ENCODE measurements at regions not wholly inside any gene's neighbourhood (a gene's known extent, or its start where the extent isn't known, plus 50 kb on each side); places are given as distances from the start of the nearest gene placed in this dataset.

DNA sequence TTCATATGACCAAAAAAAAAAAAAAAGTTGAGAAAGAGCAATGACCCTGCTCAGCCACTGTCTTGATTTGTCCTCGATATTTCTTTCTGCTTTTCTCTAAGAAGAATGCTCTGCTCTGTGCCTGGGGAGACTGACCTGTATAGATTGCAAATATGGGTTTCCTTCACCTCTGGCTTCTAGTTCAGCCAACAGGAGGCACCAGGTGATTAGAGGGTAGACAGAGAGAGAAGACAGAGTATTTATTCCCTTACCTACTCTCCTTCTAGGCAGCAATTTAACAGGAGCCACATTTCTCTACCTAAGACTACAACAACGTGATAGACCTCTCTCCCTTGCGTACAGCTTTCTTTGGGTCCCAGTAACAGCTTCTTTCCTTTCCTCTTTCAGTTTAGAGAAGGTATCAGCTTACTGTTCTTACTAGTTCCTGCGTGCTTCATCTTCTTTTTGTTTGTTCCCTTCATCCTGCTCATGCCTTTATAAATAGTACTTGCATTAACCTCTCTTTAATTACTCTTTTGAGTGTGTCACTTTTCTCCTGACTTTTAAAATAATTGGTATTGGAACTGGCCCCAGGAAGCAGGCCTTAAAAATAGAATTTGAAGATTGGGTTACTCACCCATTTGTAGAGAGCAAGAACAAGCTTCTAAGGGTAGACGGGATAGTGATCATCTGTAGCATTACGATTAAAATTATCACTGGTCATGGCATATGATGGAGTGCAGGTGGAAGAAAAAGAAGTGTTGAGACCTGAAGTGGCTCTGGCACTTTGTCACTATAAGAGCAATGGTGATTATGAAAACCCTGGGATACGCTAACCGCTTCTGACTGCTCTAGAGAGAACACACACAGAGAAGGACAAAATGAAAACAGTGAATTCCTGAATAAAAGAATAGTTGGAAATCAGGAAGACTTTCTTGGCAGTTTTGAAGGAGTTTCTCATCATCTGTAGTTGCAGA is 161.2 kb upstream of the FSTL4 start:
- DNase-seq = no peak

DNA sequence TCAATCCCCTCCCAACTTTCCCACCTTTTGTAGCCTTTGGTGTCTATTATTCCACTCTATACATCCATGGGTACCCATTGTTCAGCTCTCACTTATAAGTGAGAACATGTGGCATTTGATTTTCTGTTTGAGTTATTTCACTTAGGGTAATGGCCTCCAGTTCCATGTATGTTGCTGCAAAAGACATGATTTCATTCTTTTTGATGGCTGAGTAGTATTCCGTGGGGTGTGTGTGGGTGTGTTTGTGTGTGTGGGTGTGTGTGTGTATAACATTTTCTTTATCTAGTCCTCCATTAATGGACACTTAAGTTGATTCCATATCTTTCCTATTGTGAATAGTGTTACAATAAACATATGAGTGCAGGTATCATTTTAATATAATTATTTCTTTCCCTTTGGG is 157.5 kb upstream of the FSTL4 start:
- DNase-seq = no peak

DNA sequence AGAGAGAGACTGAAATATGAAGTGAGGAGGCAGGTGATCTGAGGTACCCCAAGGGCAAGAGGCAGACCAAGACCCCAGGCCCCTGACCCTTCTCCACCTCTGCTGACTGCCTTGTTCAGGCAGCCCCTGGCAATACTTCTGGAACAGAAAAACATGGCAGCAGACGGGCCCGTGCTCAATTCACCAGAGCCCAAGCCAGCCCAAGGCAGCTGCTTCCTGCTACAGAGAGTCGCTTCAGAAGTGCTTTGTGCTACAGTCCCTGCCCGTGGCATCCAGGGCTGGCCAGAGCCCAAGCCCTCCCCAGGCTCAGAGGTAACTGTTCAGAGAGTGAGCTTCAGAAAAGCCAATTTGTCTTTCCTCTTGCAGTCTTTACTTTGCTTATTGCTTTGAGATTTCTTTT is 151.4 kb upstream of the FSTL4 start:
- peak in 15 of 51 donors; percentile 7 to 30 (median 14) for DNase-seq

DNA sequence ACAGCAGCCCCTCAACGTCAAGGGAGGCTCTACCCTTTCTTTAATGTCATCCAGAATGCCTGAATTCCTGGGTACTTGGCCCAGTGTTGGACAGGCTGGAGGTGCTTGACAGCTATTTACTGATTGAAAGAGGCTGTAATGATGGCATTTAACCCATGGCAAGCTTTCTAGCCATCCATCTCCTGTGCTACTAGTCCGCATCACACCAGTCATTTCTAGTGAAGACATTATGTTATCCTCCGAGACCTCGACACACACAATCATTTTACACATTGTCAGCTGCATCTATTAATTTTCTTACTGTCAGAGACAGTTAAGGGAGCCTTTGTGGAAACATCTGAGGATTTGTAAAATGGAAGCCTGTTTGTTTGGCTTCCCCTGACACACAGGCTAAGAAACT is 149.3 kb upstream of the FSTL4 start:
- no peak for DNase-seq

DNA sequence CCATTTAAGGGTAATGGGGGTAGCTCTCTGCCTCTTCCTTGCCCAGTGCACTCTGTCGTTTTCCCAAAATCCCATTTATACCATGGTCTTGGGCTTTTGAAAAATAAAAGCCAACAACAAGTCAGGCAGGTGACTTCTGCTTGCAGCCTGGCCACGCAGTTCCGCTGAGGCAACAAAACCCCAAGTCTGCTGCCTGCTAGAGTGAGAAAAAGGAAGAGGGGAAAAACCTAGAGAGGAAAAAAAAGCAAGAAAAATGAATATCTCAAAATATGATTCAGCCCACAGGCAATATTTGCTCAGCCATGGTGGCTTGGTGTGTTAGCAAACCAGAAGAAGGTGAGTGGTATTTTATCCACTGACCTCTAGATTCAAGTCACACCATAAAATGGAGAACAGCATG is 148.2 kb upstream of the FSTL4 start:
- DNase-seq = no peak

DNA sequence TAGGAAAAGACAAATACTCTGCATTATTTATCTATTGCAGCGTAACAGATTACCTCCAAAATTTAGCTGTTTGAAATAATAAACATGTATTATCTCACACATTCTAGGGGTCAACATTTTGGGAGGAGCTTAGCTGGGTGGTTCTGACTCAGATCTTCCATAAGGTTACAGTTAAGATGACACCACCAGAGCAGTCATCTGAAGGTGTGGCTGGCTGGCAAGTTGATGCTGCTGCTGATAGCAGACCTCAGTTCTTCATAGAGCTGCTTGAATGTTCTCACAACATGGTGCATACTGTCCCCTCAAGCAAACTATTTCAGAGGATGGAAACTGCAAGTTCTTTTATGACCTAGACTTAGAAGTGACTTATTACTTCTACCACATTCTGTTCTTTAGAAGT is 146.3 kb upstream of the FSTL4 start:
- no peak for DNase-seq

DNA sequence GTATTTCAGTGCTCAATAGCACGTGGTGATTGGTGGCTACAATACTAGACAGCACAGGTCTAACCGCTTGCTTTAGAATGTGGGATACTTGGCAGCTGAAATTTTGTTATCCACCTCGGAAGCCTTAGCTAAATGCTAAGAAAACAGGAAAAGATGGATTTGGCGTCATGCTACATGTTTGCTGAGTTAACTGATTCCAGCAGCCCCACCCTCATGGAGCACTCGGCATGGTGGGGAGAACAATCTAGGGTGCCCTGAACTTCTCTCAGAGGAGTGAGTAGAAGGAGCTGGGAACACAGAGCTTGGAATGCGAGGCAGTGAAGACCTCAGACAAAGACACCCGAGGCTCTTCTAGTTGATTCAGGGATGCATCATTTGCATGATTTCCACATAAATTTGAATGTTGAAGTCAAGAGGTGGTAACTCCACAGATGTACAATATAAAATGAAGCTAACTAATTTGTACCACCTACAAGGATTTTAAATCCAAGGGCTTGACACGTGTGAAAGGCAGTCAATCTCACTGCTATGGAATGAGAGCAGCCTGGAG is 145.1 kb upstream of the FSTL4 start:
- no peak for DNase-seq

DNA sequence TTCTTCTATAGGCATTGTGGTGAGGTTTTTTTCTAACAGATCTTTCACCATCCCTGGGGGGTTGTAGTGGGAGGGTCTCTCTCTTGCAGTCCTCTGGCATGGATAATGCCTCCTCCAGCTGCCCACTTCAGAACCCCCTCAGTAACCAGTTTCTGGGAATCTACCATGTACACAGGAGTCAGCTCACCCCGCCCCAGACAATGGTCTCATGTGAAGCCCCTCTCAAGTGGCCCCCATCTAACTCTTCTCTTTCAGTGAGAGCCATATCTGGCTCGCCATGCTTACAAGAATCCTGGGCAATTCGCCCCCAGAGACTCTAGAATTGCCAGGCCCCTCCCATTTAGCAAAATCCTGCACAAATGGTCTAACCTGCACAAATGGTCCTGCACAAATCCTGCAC is 144.4 kb upstream of the FSTL4 start:
- no peak for DNase-seq

DNA sequence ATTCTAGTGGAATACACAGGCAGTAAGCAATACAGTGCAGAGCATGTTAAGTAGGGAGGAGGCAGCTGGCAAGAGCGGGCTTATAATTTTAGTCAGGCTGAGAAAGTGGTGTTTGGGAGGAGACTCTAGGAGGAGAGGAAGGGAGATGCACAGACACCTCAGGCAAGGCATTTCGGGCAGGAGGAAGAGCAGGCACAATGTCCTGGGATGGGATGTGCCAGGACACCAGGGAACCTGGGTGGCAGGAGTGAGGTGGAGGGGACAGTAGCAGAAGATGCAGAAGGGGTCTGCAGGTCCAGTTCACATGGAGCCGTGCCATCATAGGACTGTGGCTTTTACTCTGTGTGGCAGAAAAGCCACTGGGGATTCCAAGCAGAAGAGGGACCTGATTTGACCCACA is 143.7 kb upstream of the FSTL4 start:
- no peak for DNase-seq

DNA sequence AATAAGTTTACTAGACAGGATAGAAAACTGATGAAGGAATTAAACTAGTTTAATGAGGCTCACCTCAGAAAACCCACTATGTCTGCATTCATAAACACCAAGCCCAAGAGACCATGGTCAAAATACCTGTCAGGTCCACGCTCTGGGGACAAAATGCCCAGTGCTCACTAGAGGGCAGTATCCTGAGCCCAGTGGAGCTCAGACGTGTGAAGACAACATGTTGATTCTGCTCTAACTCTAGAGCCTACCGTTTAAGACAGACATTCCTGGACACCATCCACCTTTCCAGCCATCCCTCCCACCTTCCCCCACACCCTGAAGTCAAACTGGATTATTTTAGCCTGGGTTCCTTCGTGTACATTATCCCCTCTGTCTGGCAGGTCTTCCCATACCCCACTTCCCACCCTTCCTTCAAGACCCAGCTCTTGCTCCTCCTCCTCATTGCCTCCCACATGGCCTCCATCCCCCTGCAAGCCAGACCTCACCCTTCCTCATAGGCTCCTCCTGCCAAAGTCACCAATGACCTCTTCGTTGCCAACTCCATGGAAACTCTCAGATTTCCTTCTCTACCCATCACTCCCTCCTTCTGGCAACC is 142.3 kb upstream of the FSTL4 start:
- DNase-seq = peak in 4 of 51 donors; percentile 1 to 23 (median 4)

DNA sequence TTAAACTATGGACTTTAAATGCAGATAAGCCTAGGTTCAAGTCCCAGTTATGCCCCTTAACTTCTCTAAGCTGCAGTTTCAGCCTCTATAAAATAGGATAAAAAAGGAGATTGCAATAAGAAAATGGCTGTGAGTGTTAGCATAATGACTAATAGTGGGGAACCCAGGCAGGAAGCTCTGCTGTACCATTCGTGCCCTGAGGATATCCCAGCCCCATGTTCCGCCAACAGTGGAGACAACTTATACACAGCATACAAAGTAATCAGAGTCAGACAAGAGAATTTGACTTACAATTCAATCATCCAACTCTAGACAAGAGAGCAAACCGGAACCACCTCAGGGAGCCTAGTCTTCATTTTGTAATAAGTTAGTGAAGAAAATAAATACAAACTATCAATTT is 141.5 kb upstream of the FSTL4 start:
- no peak for DNase-seq

DNA sequence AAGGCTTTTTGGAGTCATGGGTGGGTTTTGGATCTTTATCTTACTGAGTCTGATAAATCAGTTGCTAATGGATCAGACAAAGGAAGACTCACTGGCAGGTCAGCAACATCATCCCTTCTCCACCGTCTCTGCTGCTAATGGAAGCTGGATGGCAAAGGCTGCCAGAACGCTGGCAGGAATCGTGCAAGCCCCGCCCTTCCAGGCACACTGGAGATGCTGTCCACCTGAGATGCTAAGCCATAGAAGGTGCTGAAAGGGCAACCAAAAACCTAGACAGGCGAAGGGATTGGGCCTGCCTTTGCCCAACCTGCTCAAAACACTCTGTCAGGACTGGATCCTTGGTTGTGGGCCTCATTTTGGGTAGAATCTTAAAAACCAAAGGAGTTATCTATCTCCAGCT is 139.5 kb upstream of the FSTL4 start:
- DNase-seq = no peak

DNA sequence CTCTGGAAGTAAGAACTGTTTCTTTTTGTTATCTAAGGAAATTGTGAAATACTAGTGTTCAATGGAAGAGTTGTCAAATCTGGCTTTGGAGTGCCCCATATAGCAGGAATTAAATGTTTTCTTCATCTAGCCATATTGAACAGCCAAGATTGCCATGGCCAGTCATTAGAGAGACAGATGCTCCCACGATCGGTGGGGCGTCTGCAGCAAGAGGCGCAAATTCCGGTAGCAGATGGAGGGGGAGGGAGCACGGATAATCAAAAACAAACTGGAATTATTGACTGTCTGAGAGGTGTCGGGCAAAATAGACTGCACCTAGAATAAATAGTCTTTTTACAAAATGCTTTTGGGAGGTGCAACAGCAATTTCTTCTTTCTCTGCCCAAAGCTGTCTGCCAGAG is 139.1 kb upstream of the FSTL4 start:
- no peak for DNase-seq

DNA sequence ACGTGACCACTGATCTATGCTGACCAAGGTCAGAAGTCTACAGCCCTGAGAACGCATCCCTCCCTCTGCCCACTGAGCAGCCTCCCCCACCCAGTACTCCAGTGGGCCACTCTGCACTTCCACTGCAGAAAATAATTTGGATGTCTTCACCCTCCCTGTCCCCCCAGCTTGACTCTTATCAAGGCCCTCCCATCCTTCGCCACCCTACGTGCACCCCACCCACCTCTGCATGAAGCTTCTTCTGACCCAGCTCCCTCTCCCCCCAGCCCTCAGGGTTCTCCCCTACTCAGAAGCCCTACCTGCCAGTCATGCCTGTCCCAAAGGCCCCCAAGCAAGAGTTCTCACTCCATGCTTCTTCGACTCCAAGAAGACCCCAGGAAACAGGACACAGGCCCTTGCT is 138.5 kb upstream of the FSTL4 start:
- DNase-seq = no peak

DNA sequence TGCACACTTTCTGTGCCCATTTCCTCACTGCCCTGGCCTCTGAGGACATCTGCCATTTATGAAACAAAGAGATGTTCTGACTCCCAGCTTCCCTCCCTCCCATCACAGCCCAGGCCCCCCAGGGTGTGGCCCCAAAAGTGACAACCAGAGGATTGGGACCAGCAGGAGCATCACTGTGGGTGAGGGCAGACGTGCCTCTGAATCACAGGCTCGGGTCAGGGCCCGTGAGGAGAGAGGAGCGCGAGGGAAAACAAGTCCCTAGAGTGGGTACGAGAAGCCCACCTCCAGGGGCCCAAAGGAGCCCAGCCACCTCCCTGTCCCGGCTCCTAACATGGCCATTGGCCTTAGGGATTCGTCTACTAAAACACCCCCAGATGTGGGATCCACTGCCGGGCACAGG is 138.0 kb upstream of the FSTL4 start:
- no peak for DNase-seq

DNA sequence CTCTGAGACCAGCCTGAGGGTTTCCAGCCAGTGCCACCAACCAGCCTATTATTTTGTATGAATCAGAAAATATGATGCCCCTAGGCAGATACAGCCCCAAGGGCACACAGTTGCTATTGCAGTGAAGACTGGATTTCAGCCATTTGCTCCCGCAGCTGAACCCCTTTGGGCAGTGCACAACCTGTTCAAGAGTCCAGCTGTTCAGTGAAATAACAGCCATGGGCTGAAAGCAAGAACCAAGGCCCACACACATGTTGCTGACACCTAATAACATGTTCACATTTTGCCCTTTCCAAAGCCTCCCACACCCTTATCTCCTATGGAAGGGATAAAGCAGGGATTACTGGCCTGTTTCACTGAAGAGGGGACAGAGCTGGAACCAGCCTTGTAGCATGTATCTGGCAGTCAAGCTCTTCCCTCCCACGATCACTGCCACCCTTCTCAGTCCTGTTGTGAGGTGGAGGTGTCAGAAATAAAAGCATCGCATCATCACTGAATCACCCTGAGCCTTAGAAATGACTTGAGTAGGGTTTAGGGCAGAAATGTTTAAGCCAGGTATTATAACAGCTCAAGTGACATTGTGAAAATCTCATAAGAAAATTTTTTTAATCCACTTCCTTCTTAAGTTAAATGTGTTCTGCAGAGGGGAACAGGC is 137.1 kb upstream of the FSTL4 start:
- no peak for DNase-seq

DNA sequence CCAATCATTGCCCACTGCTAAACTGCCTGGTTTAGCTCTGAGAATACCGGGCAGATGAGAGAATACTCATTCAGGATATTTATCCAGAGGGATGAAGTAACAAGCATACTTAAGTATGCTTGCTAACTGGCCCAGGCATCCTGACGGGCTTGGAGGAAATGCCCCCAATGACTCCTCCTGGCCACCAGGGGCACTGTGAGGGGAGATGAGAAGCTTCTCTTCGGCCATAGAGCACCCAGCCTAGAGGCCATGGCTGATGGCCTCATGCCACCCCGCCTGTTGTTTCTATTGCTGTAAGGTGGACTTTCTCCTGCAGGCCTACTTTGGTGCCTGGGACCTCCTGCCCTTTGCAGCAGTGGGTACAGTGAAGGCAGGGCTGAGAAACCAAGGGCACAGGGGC is 134.5 kb upstream of the FSTL4 start:
- DNase-seq = no peak

DNA sequence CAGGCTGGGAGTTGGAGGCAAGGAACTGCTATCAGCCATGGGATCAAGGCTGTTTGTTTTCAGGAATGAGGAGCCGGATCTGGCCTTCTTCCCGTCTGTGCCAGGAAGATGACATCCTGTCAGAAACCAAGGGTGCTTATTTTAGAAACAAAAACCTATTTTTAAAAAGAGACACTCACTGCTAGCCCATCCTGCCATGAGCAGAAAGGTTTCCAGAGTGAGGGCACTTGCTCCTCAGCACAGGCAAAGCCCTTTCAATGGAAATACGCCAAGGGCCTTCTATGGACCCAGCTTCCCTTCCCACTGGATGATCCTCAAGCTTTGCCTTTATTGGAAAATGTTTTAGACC is 132.6 kb upstream of the FSTL4 start:
- DNase-seq = no peak

DNA sequence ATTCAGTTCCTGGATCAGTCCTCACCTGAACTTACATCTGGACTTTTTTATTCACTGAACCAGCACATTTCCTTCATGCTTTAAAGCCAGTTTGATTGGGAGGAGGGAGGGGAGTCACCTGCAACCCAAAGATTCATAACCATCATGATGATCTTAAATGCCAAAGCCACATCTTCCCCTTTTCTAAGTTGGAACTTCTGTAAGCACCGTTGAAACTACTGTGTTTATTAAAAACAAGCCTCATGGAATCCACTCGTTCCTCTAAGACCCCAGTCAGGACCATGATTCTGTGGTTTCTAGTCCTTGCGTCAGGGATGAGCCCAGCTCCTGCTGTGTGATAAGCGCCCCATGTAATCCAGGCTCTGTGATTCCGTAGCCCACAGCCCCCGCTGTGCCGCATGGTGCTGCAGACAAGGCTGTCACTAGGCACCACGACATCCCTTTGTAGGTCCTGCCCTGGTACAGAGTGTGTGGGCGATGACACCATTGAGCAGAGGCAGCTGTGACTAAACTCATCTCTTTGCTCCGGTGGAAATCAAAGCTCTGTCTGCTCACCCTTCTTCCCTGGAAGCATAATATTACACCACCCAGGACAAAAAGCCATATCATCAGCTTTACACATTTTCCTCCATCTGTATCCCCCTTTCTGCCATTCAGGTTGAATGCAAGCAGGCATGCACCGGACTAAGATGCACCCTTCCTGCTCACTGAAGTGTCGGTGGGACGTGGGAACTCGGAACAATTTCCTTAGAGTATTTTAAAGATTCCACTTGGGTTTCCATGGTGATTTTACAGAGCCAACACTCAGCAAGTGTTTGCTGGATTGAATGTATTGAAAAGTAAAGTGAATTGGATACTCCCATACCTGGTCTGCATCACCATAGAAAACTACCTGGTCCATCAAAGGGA is 132.0 kb upstream of the FSTL4 start:
- peak in 6 of 51 donors; percentile 3 to 74 (median 20) for DNase-seq

DNA sequence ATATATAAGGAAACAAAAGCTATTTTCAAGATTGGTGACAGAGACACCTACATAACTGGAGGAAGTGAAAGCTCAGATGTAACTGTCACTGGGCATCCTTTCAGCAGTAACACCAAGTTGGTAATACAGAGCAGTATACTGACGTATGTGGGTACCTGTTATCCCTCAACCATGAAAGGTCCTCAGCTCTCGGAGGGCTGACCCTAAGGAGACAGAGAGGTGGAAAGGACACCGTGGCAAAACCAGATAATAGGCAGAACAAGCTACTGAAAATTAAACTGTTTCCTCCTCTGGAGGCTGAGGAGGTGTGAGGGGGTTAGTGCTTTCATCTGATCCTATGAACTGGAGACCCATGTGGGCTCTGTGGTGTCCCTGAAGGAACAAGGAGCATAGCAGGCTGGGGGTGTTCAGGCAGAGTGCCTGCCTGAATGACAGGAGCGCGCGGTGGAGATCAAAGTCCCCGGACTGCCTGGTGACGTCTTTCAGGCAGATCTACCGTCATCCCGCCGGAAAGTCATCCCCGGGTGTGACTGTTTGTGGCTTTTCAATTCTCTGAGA is 130.2 kb upstream of the FSTL4 start:
- DNase-seq = no peak

DNA sequence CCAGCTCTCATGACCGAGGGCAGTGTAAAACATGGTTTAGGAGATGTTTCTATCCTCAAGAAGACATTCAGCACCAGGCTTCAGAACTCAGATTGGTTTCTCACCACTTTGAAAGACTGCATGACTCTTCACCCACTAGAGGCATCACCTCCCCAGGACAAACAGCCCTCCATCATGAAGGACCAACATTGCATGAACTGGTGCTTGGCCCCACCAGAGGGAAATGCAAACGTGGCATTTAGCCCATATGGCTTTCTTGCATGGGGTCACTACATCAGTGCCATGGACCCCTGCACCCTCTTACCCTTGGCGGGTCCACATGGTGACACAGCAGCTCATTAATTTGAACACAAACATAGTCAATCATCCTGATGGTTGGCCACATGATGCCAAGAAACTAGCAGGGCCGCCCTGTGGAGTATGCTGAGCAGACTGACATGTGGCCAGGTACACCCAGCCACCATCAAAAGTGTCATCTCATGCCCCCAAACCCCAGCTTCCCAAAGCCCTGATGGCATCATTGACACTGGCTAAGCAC is 129.5 kb upstream of the FSTL4 start:
- DNase-seq = no peak

All from hypothalamus (tissue), 51 donors.